ENCODE measurements at regions not wholly inside any gene's neighbourhood (a gene's known extent, or its start where the extent isn't known, plus 50 kb on each side); places are given as distances from the start of the nearest gene placed in this dataset.

DNA sequence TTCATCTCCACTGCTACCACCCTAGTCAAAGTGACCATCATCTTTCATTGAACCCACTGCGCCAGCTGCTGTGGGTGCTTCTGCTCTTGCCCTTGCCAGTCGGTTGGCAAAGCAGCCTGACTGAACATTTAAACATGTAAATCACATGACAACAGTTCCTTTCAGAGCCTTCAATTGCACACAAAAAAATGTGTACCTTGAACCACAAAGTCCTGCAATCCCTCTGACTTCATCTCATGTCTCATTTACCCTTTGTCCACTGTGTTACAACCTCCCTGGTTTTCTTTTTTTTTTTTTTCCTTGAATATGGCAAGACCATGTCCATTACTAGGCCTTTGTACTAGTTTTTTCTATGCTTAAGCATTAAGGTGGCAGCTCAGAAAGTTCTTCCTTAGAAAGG is 183.5 kb downstream of the GBA3 start:
- 66% methylated on average over 2 of the region's 2 CpGs for WGBS

More for the DNA sequence above, 183.5 kb downstream of the GBA3 start:
- H3K4me1 ChIP-seq (ENCODE audit: control insufficient read depth in 4 of 4, insufficient read depth in 4 of 4, low read length in 3 of 4): peaks cover 0 to 15% (median 10%) of the 10 kb centered on the region in 4 donors
- no peaks in the 10 kb centered on the region for H3K36me3 ChIP-seq (ENCODE audit: control insufficient read depth in 4 of 4, insufficient read depth in 3 of 4, low read depth in 1 of 4, low read length in 3 of 4)
- no peaks in the 10 kb centered on the region for H3K27me3 ChIP-seq (ENCODE audit: control insufficient read depth in 4 of 4, insufficient read depth in 4 of 4, low read length in 3 of 4)
- no peak for DNase-seq (ENCODE audit: low spot score)
- no peak for TF ChIP-seq YY1 (IDR thresholded peaks at IDR 0.05)
- TF ChIP-seq GABPA (IDR thresholded peaks at IDR 0.05 in 1 of 2, conservative IDR thresholded peaks at IDR 0.05 in 1 of 2): no peak
- TF ChIP-seq EGR1 (IDR thresholded peaks at IDR 0.05; ENCODE audit: low read depth in 2 of 2): no peak
- peak; percentile 33 for TF ChIP-seq HNF4G (IDR thresholded peaks at IDR 0.05)
- TF ChIP-seq HNF4A (conservative IDR thresholded peaks at IDR 0.05): peak; percentile 69 to 72
- TF ChIP-seq NR2F2 (IDR thresholded peaks at IDR 0.05): no peak
- no peak for TF ChIP-seq TAF1 (conservative IDR thresholded peaks at IDR 0.05)
- no peak for TF ChIP-seq JUND (IDR thresholded peaks at IDR 0.05)
- no peak for TF ChIP-seq RAD21 (IDR thresholded peaks at IDR 0.05)
- peak; percentile 39 for TF ChIP-seq SP1 (IDR thresholded peaks at IDR 0.05)
- TF ChIP-seq ZBTB33 (IDR thresholded peaks at IDR 0.05): no peak
- no peak for TF ChIP-seq REST (IDR thresholded peaks at IDR 0.05)
- TF ChIP-seq, protein P1, sequence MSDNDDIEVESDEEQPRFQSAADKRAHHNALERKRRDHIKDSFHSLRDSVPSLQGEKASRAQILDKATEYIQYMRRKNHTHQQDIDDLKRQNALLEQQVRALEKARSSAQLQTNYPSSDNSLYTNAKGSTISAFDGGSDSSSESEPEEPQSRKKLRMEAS (IDR thresholded peaks at IDR 0.05): no peak
- no peak for TF ChIP-seq FOXA1 (IDR thresholded peaks at IDR 0.05)
- TF ChIP-seq, protein P2, sequence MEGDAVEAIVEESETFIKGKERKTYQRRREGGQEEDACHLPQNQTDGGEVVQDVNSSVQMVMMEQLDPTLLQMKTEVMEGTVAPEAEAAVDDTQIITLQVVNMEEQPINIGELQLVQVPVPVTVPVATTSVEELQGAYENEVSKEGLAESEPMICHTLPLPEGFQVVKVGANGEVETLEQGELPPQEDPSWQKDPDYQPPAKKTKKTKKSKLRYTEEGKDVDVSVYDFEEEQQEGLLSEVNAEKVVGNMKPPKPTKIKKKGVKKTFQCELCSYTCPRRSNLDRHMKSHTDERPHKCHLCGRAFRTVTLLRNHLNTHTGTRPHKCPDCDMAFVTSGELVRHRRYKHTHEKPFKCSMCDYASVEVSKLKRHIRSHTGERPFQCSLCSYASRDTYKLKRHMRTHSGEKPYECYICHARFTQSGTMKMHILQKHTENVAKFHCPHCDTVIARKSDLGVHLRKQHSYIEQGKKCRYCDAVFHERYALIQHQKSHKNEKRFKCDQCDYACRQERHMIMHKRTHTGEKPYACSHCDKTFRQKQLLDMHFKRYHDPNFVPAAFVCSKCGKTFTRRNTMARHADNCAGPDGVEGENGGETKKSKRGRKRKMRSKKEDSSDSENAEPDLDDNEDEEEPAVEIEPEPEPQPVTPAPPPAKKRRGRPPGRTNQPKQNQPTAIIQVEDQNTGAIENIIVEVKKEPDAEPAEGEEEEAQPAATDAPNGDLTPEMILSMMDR (IDR thresholded peaks at IDR 0.05; ENCODE audit: low read depth, low read length, missing input control): no peak
- no peak for TF ChIP-seq FOXA2 (IDR thresholded peaks at IDR 0.05)
- no peak for TF ChIP-seq ATF3 (IDR thresholded peaks at IDR 0.05)
- TF ChIP-seq RXRA (IDR thresholded peaks at IDR 0.05): peak in 1 of 2 donors; percentile 25
- H3K4me3 ChIP-seq (ENCODE audit: low read depth in 1 of 3, low read length in 3 of 3): no peak overlapping the region
- no peak overlapping the region for H3K27ac ChIP-seq (ENCODE audit: low read depth in 1 of 2, low read length in 2 of 2)
- H3K9me3 ChIP-seq (ENCODE audit: control insufficient read depth in 4 of 4, low read length in 3 of 4): no peaks in the 10 kb centered on the region
- no peak overlapping the region for H3K9ac ChIP-seq (ENCODE audit: low read depth in 1 of 2, low read length in 2 of 2)
